Renal cortex interstitium (tissue), 11 donors: ENCODE measurements at regions not wholly inside any gene's neighbourhood (a gene's known extent, or its start where the extent isn't known, plus 50 kb on each side); places are given as distances from the start of the nearest gene placed in this dataset.

ENCODE experiments used
- DNase-seq, 11 donors: peaks; one replicate each; pipeline ENCODE4 v3.0.0-alpha.2; 2013; ENCODE audit warnings: low read depth in 9 of 11, low spot score in 4 of 11; ENCODE audit errors: extremely low read depth in 1 of 11

- DNase-seq = no peak
Observed at GRCh38 chr5:146940295-146940694, 61.7 kb upstream of the PPP2R2B start.

GRCh38 chr5:146944019-146944418, 65.5 kb upstream of the PPP2R2B start:
- DNase-seq = no peak

- DNase-seq = no peak
Observed at GRCh38 chr5:146944764-146945616, 66.4 kb upstream of the PPP2R2B start.

GRCh38 chr5:146945617-146946084, 67.1 kb upstream of the PPP2R2B start:
- no peak for DNase-seq

- DNase-seq = no peak
Observed at GRCh38 chr5:146947181-146947941, 68.8 kb upstream of the PPP2R2B start.

- no peak for DNase-seq
Observed at GRCh38 chr5:146948666-146949065, 70.1 kb upstream of the PPP2R2B start.

- DNase-seq = no peak
Observed at GRCh38 chr5:146952168-146952567, 73.6 kb upstream of the PPP2R2B start.

- DNase-seq = no peak
Observed at GRCh38 chr5:146956217-146956616, 77.7 kb upstream of the PPP2R2B start.

- DNase-seq = no peak
Observed at GRCh38 chr5:146959360-146959759, 80.8 kb upstream of the PPP2R2B start.

- DNase-seq = no peak
Observed at GRCh38 chr5:146962801-146963355, 84.3 kb upstream of the PPP2R2B start.

GRCh38 chr5:146965761-146966659, 87.5 kb upstream of the PPP2R2B start:
- peak; percentile 44 to 72 (median 65) for DNase-seq

GRCh38 chr5:146967646-146968045, 89.1 kb upstream of the PPP2R2B start:
- DNase-seq = no peak

- DNase-seq = no peak
Observed at GRCh38 chr5:146971401-146971800, 92.8 kb upstream of the PPP2R2B start.

GRCh38 chr5:146986469-146986868, 107.9 kb upstream of the PPP2R2B start:
- DNase-seq = no peak

GRCh38 chr5:146993876-146994530, 115.4 kb upstream of the PPP2R2B start:
- no peak for DNase-seq

GRCh38 chr5:146995878-146996277, 117.3 kb upstream of the PPP2R2B start:
- no peak for DNase-seq

GRCh38 chr5:147015405-147015804, 136.8 kb upstream of the PPP2R2B start:
- no peak for DNase-seq

GRCh38 chr5:147017191-147017590, 138.6 kb upstream of the PPP2R2B start:
- DNase-seq = peak in 1 of 11 donors; percentile 7
